ENCODE measurements at regions not wholly inside any gene's neighbourhood (a gene's known extent, or its start where the extent isn't known, plus 50 kb on each side); places are given as distances from the start of the nearest gene placed in this dataset.
"Not testable (repeated sequence)": the region's sequence is repeated elsewhere in the genome, so short reads cannot be mapped to it uniquely, and the experiment has no call there.

- DNase-seq, result no peak
- no peak for ATAC-seq
- intact Hi-C loops (cut with DNase I, micrococcal nuclease), result no loop called here
These were observed 401.6 kb upstream of the FSIP2 start for GRCh38 chr2:185337033-185337432.

- intact Hi-C loops (cut with DNase I, micrococcal nuclease), result no loop called here
- DNase-seq (no peak), ATAC-seq (no peak)
These were observed 400.5 kb upstream of the FSIP2 start for GRCh38 chr2:185338104-185338503.

GRCh38 chr2:185347445-185347844 lies 391.2 kb upstream of the FSIP2 start:
- ATAC-seq (no peak), DNase-seq (no peak)
- intact Hi-C loops (cut with DNase I, micrococcal nuclease), result no loop called here

- DNase-seq (no peak), ATAC-seq (no peak)
- intact Hi-C loops (cut with DNase I, micrococcal nuclease), result no loop called here
These were observed 377.8 kb upstream of the FSIP2 start for GRCh38 chr2:185360776-185361175.

GRCh38 chr2:185372188-185372587 lies 366.4 kb upstream of the FSIP2 start:
- DNase-seq (peak; percentile 28 to 37), ATAC-seq (peak; percentile 99)
- intact Hi-C loops (cut with DNase I, micrococcal nuclease), result no loop called here

GRCh38 chr2:185373229-185373628 lies 365.4 kb upstream of the FSIP2 start:
- no peak for DNase-seq
- intact Hi-C loops (cut with DNase I, micrococcal nuclease), result no loop called here
- peak; percentile 18 for ATAC-seq

GRCh38 chr2:185374878-185375277 lies 363.7 kb upstream of the FSIP2 start:
- DNase-seq, result no peak
- ATAC-seq, result no peak
- intact Hi-C loops (cut with DNase I, micrococcal nuclease), result no loop called here

- DNase-seq, result no peak
- intact Hi-C loops (cut with DNase I, micrococcal nuclease), result no loop called here
- ATAC-seq, result no peak
These were observed 362.9 kb upstream of the FSIP2 start for GRCh38 chr2:185375731-185376130.

- DNase-seq (no peak), ATAC-seq (no peak)
- intact Hi-C loops (cut with DNase I, micrococcal nuclease), result no loop called here
These were observed 357.0 kb upstream of the FSIP2 start for GRCh38 chr2:185381631-185382030.

- intact Hi-C loops (cut with DNase I, micrococcal nuclease), result no loop called here
- ATAC-seq (no peak), DNase-seq (no peak)
These were observed 353.6 kb upstream of the FSIP2 start for GRCh38 chr2:185384822-185385560.

- ATAC-seq, result no peak
- intact Hi-C loops (cut with DNase I, micrococcal nuclease), result no loop called here
- DNase-seq, result no peak
These were observed 350.4 kb upstream of the FSIP2 start for GRCh38 chr2:185388226-185388625.

- DNase-seq, result no peak
- no peak for ATAC-seq
These were observed 347.1 kb upstream of the FSIP2 start for GRCh38 chr2:185391543-185391942.

GRCh38 chr2:185393091-185393490 lies 345.5 kb upstream of the FSIP2 start:
- DNase-seq (no peak), ATAC-seq (no peak)
- intact Hi-C loops (cut with DNase I, micrococcal nuclease), result no loop called here

More at GRCh38 chr2:185391543-185391942, 347.1 kb upstream of the FSIP2 start:
- intact Hi-C loops (cut with DNase I, micrococcal nuclease), result no loop called here

- no peak for ATAC-seq
- intact Hi-C loops (cut with DNase I, micrococcal nuclease), result no loop called here
- no peak for DNase-seq
These were observed 336.1 kb upstream of the FSIP2 start for GRCh38 chr2:185402474-185402873.

GRCh38 chr2:185404578-185404977 lies 334.0 kb upstream of the FSIP2 start:
- DNase-seq (no peak), ATAC-seq (no peak)
- intact Hi-C loops (cut with DNase I, micrococcal nuclease), result no loop called here

GRCh38 chr2:185417111-185417510 lies 321.5 kb upstream of the FSIP2 start:
- intact Hi-C loops (cut with DNase I, micrococcal nuclease), result no loop called here
- DNase-seq, result no peak

GRCh38 chr2:185417688-185418087 lies 320.9 kb upstream of the FSIP2 start:
- DNase-seq (no peak), ATAC-seq (no peak)
- intact Hi-C loops (cut with DNase I, micrococcal nuclease), result no loop called here

More at GRCh38 chr2:185417111-185417510, 321.5 kb upstream of the FSIP2 start:
- no peak for ATAC-seq

GRCh38 chr2:185424958-185425629 lies 313.5 kb upstream of the FSIP2 start:
- peak in 1 of 2 donors; percentile 12 for DNase-seq
- ATAC-seq; intact Hi-C loops (cut with DNase I, micrococcal nuclease): not testable (repeated sequence)

GRCh38 chr2:185428000-185428399 lies 310.6 kb upstream of the FSIP2 start:
- ATAC-seq (no peak), DNase-seq (no peak)
- intact Hi-C loops (cut with DNase I, micrococcal nuclease), result no loop called here

- ATAC-seq (no peak), DNase-seq (no peak)
- intact Hi-C loops (cut with DNase I, micrococcal nuclease), result no loop called here
These were observed 304.8 kb upstream of the FSIP2 start for GRCh38 chr2:185433824-185434223.

All from left colon (tissue), 2 donors.